Sigmoid colon (tissue), 4 donors: ENCODE measurements at regions not wholly inside any gene's neighbourhood (a gene's known extent, or its start where the extent isn't known, plus 50 kb on each side); places are given as distances from the start of the nearest gene placed in this dataset.

ENCODE experiments used
- EP300 ChIP-seq, 4 donors: sonication (generic); formaldehyde crosslinking; IDR thresholded peaks; one replicate each; pipeline ENCODE4 v1.6.1; 2017; ENCODE audit warnings: antibody characterized with exemption in 4 of 4
- POLR2A ChIP-seq, 2 donors: fragments of 450-650 bp; IDR thresholded peaks; one replicate each; pipeline ENCODE4 v1.6.1; 2016; ENCODE audit warnings: antibody characterized with exemption in 2 of 2, mild to moderate bottlenecking in 2 of 2, moderate library complexity in 2 of 2
- TF ChIP-seq, protein P1 (sequence below), 4 experiments: fragments of 450-650 bp in 3 of 4; fragments of 200-600 bp in 1 of 4; IDR thresholded peaks; one replicate each; pipeline ENCODE4 v1.5.1; 2016 to 2019; ENCODE audit warnings: antibody characterized with exemption in 4 of 4, mild to moderate bottlenecking in 3 of 4, moderate library complexity in 2 of 4

DNA sequence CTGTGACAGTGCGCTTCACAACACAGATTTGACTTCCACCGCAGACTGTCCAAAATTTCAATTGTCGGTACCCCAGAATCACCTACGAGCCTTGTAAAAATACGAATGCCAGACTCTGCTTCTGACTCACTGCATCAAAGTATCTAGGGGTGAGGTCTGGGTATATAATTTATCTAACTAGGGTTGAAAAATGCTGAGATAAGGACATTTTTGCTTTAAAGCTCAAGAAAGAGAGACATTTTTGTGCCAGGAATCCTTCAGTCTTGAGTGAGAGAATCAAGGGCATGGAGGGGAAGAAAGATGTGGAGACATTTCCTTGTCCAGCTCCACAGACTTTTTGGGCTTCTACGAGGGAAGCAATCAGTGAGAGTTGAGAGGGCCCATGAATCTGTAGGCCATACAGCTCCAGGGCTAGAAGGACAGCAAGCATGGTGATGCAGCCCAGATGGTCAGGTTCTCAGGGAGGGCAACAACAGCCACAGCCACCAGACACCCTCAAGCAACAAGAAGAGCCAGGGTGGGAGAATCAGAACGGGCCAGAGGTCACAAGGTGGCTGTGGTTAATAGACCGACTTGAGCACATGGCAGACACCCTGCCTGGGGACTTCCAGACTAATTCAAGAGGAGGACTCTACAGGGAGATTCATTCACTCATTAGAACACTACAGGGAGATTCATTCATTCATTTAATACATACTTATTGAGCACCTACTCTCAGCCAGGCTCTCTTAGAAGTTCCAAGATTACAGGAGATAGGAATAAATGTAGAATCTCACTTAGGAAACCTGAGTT is 211.1 kb upstream of the PRDM1 start:
- TF ChIP-seq, protein P1, sequence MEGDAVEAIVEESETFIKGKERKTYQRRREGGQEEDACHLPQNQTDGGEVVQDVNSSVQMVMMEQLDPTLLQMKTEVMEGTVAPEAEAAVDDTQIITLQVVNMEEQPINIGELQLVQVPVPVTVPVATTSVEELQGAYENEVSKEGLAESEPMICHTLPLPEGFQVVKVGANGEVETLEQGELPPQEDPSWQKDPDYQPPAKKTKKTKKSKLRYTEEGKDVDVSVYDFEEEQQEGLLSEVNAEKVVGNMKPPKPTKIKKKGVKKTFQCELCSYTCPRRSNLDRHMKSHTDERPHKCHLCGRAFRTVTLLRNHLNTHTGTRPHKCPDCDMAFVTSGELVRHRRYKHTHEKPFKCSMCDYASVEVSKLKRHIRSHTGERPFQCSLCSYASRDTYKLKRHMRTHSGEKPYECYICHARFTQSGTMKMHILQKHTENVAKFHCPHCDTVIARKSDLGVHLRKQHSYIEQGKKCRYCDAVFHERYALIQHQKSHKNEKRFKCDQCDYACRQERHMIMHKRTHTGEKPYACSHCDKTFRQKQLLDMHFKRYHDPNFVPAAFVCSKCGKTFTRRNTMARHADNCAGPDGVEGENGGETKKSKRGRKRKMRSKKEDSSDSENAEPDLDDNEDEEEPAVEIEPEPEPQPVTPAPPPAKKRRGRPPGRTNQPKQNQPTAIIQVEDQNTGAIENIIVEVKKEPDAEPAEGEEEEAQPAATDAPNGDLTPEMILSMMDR (IDR thresholded peaks at IDR 0.05): no peak
- TF ChIP-seq POLR2A (IDR thresholded peaks at IDR 0.05) (no peak), EP300 (IDR thresholded peaks at IDR 0.05) (no peak)
